ENCODE measurements at regions not wholly inside any gene's neighbourhood (a gene's known extent, or its start where the extent isn't known, plus 50 kb on each side); places are given as distances from the start of the nearest gene placed in this dataset.

- no peak for TF ChIP-seq CTCF (conservative IDR thresholded peaks at IDR 0.05; ENCODE audit: low read length)
- TF ChIP-seq EZH2phosphoT487 (IDR thresholded peaks at IDR 0.05; ENCODE audit: borderline replicate concordance) = no peak
- no peaks in the 10 kb centered on the region for H3K36me3 ChIP-seq (ENCODE audit: insufficient read depth, low read length)
- no peaks in the 10 kb centered on the region for H3K79me2 ChIP-seq (ENCODE audit: insufficient read depth, low read length)
- H3K27me3 ChIP-seq (ENCODE audit: insufficient read depth, low read length, poor library complexity, severe bottlenecking) = no peaks in the 10 kb centered on the region
- H3K4me1 ChIP-seq (ENCODE audit: insufficient read depth, low read length, poor library complexity, severe bottlenecking) = no peaks in the 10 kb centered on the region
- H3K9me2 ChIP-seq (replicated peaks; ENCODE audit: low read depth, low read length) = no peaks in the 10 kb centered on the region
- H4K20me1 ChIP-seq (ENCODE audit: insufficient read depth, low read length, poor library complexity, severe bottlenecking) = no peaks in the 10 kb centered on the region
- H3K9me3 ChIP-seq (ENCODE audit: insufficient read depth, low read depth, low read length) = no peaks in the 10 kb centered on the region
- H2AFZ ChIP-seq (ENCODE audit: low read length) = no peak overlapping the region
- no peak overlapping the region for H3K4me3 ChIP-seq (ENCODE audit: low read length, poor library complexity, severe bottlenecking)
- H3F3A ChIP-seq (ENCODE audit: low read depth) = no peaks in the 10 kb centered on the region
- no peak overlapping the region for H3K9ac ChIP-seq (ENCODE audit: low read depth, low read length, poor library complexity, severe bottlenecking)
- H3K4me2 ChIP-seq (ENCODE audit: low read depth, low read length, poor library complexity, severe bottlenecking) = no peak overlapping the region
These were observed 142.8 kb upstream of the UBASH3B start for GRCh38 chr11:122512688-122513087.

GRCh38 chr11:122509899-122510298 is 145.6 kb upstream of the UBASH3B start:
- Histone ChIP-seq H3K9me2 (replicated peaks; ENCODE audit: low read depth, low read length) (no peaks in the 10 kb centered on the region), H3K4me3 (ENCODE audit: low read length, poor library complexity, severe bottlenecking) (no peak overlapping the region), H3K9me3 (ENCODE audit: insufficient read depth, low read depth, low read length) (no peaks in the 10 kb centered on the region), H4K20me1 (ENCODE audit: insufficient read depth, low read length, poor library complexity, severe bottlenecking) (no peaks in the 10 kb centered on the region), H3F3A (ENCODE audit: low read depth) (no peaks in the 10 kb centered on the region), H3K9ac (ENCODE audit: low read depth, low read length, poor library complexity, severe bottlenecking) (no peak overlapping the region), H3K27me3 (ENCODE audit: insufficient read depth, low read length, poor library complexity, severe bottlenecking) (no peaks in the 10 kb centered on the region), H2AFZ (ENCODE audit: low read length) (no peak overlapping the region), H3K36me3 (ENCODE audit: insufficient read depth, low read length) (no peaks in the 10 kb centered on the region), H3K4me1 (ENCODE audit: insufficient read depth, low read length, poor library complexity, severe bottlenecking) (no peaks in the 10 kb centered on the region), H3K4me2 (ENCODE audit: low read depth, low read length, poor library complexity, severe bottlenecking) (no peak overlapping the region), H3K79me2 (ENCODE audit: insufficient read depth, low read length) (no peaks in the 10 kb centered on the region)
- no peak for TF ChIP-seq EZH2phosphoT487 (IDR thresholded peaks at IDR 0.05; ENCODE audit: borderline replicate concordance)
- TF ChIP-seq CTCF (conservative IDR thresholded peaks at IDR 0.05; ENCODE audit: low read length) = no peak

GRCh38 chr11:122509091-122509490 is 146.4 kb upstream of the UBASH3B start:
- 0 out of 2 replicates have a peak overlapping the region, but pooled peaks have one; percentile 38 for H2AFZ ChIP-seq (ENCODE audit: low read length)
- TF ChIP-seq CTCF (conservative IDR thresholded peaks at IDR 0.05; ENCODE audit: low read length) (no peak), EZH2phosphoT487 (IDR thresholded peaks at IDR 0.05; ENCODE audit: borderline replicate concordance) (no peak)
- no peak overlapping the region for H3K4me2 ChIP-seq (ENCODE audit: low read depth, low read length, poor library complexity, severe bottlenecking)
- no peaks in the 10 kb centered on the region for H3K27me3 ChIP-seq (ENCODE audit: insufficient read depth, low read length, poor library complexity, severe bottlenecking)
- H4K20me1 ChIP-seq (ENCODE audit: insufficient read depth, low read length, poor library complexity, severe bottlenecking) = no peaks in the 10 kb centered on the region
- no peaks in the 10 kb centered on the region for H3K36me3 ChIP-seq (ENCODE audit: insufficient read depth, low read length)
- H3K79me2 ChIP-seq (ENCODE audit: insufficient read depth, low read length) = no peaks in the 10 kb centered on the region
- H3K4me1 ChIP-seq (ENCODE audit: insufficient read depth, low read length, poor library complexity, severe bottlenecking) = no peaks in the 10 kb centered on the region
- H3K9me2 ChIP-seq (replicated peaks; ENCODE audit: low read depth, low read length) = no peaks in the 10 kb centered on the region
- no peak overlapping the region for H3K4me3 ChIP-seq (ENCODE audit: low read length, poor library complexity, severe bottlenecking)
- no peaks in the 10 kb centered on the region for H3F3A ChIP-seq (ENCODE audit: low read depth)
- H3K9ac ChIP-seq (ENCODE audit: low read depth, low read length, poor library complexity, severe bottlenecking) = no peak overlapping the region
- H3K9me3 ChIP-seq (ENCODE audit: insufficient read depth, low read depth, low read length) = no peaks in the 10 kb centered on the region

All from Loucy (cell line).